Spleen (tissue), 11 donors: ENCODE measurements at regions not wholly inside any gene's neighbourhood (a gene's known extent, or its start where the extent isn't known, plus 50 kb on each side); places are given as distances from the start of the nearest gene placed in this dataset.

Source experiments
- DNase-seq: peaks from one replicate; pipeline ENCODE4 v3.0.0-alpha.2; 2020
- H3K27ac ChIP-seq, 8 donors: fragments of 200-600 bp; sonication (generic) in 7 of 8; 1 replicate in 4 of 8; 2 replicates in 4 of 8; pipeline versions ENCODE4 v1.5.0 to v1.8.0; 2016 to 2021; ENCODE audit warnings: inconsistent platforms in 4 of 8, mild to moderate bottlenecking in 4 of 8, moderate library complexity in 1 of 8
- H3K27me3 ChIP-seq, 7 donors: fragments of 200-600 bp; sonication (generic) in 6 of 7; replicated peaks in 1 of 7; 1 replicate in 4 of 7; 2 replicates in 3 of 7; pipeline versions ENCODE4 v1.5.0 to v1.8.0; 2016 to 2021; ENCODE audit warnings: inconsistent platforms in 3 of 7, mild to moderate bottlenecking in 1 of 7
- H3K36me3 ChIP-seq, 6 donors: fragments of 200-600 bp; sonication (generic) in 5 of 6; 1 replicate in 4 of 6; 2 replicates in 2 of 6; pipeline versions ENCODE4 v1.5.0 to v1.8.0; 2016 to 2021; ENCODE audit warnings: inconsistent platforms in 2 of 6
- H3K4me1 ChIP-seq, 6 donors: fragments of 200-600 bp; sonication (generic) in 5 of 6; 1 replicate in 3 of 6; 2 replicates in 3 of 6; pipeline versions ENCODE4 v1.5.0 to v1.8.0; 2016 to 2021; ENCODE audit warnings: inconsistent platforms in 3 of 6
- H3K4me3 ChIP-seq, 8 donors: fragments of 200-600 bp; sonication (generic) in 7 of 8; 1 replicate in 4 of 8; 2 replicates in 4 of 8; pipeline versions ENCODE4 v1.5.0 to v1.8.0; 2016 to 2021; ENCODE audit warnings: inconsistent platforms in 4 of 8, mild to moderate bottlenecking in 4 of 8, moderate library complexity in 2 of 8
- H3K9me3 ChIP-seq, 8 donors: fragments of 200-600 bp; sonication (generic) in 7 of 8; 1 replicate in 4 of 8; 2 replicates in 4 of 8; pipeline versions ENCODE4 v1.5.0 to v1.8.0; 2016 to 2021; ENCODE audit warnings: inconsistent platforms in 4 of 8
- POLR2A ChIP-seq, 3 donors: fragments of 450-650 bp; IDR thresholded peaks; one replicate each; pipeline ENCODE4 v1.5.1; 2017; ENCODE audit warnings: antibody characterized with exemption in 3 of 3, mild to moderate bottlenecking in 1 of 3
- POLR2AphosphoS5 ChIP-seq, 3 donors: sonication (generic); formaldehyde crosslinking; IDR thresholded peaks; one replicate each; pipeline ENCODE4 v1.5.1; 2017; ENCODE audit warnings: antibody characterized with exemption in 3 of 3
- WGBS, 5 donors: extraction: QIAGEN DNeasy Blood & Tissue Kit in 3 of 5; methylation state at CpG; one replicate each; pipeline versions ENCODE4 v1.1.5 to v1.1.7; 2013 to 2018; 5-methylcytosine and 5-hydroxymethylcytosine counted together
- intact Hi-C: fragments of 100-400 bp; cut with DNase I; formaldehyde crosslinking; loops from one replicate; pipeline ENCODE4 v1.15.0; 2023; ENCODE audit warnings: low total_unique reads
- TF ChIP-seq, protein P1 (sequence below), 11 experiments: fragments of 200-600 bp in 7 of 11; fragments of 450-650 bp in 4 of 11; sonication (generic) in 4 of 11; IDR thresholded peaks in 8 of 11; conservative IDR thresholded peaks in 3 of 11; 1 replicate in 7 of 11; 2 replicates in 4 of 11; pipeline versions ENCODE4 v1.4.0 to v1.8.0; 2016 to 2021; ENCODE audit warnings: antibody characterized with exemption in 11 of 11, inconsistent platforms in 4 of 11, mild to moderate bottlenecking in 1 of 11
- donor health status: healthy with polysubstance abuse.
- donor health status: DM: no; HTN: no; CAD: no; lungs with moderate emphysema.
- donor health status: DM: no; HTN: no; CAD: no.
- donor health status: Bipolar disorder and iron deficiency.
- donor health status: healthy.
- donor health status: DM: no; HTN: no; CAD: no.
- donor health status: DM: yes; HTN: yes; CAD: no.

DNA sequence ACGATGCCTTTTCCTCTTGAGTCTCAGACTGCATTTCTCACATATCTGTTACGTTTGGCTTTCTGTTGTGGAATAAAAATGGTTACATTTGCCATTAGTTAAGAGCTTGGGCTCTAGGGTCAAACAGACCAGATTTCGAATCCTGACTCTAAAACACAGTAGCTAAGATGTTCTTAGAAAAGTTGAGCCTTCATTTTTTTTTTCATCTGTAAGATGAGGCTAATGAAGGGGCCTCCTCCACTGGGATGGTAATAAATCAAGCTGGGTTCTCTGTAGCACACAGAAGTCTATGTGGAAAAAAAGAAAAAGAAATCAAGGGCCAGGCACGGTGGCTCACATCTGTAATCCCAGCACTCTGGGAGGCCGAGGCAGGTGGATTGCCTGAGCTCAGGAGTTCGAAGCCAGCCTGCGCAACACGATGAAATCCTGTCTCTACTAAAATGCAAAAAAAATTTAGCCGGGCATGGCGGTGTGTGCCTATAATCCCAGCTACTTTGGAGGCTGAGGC lies 49.9 kb upstream of the CAPRIN1 start:
- TF ChIP-seq POLR2AphosphoS5 (IDR thresholded peaks at IDR 0.05) = no peak
- TF ChIP-seq POLR2A (IDR thresholded peaks at IDR 0.05) = no peak
- TF ChIP-seq, protein P1, sequence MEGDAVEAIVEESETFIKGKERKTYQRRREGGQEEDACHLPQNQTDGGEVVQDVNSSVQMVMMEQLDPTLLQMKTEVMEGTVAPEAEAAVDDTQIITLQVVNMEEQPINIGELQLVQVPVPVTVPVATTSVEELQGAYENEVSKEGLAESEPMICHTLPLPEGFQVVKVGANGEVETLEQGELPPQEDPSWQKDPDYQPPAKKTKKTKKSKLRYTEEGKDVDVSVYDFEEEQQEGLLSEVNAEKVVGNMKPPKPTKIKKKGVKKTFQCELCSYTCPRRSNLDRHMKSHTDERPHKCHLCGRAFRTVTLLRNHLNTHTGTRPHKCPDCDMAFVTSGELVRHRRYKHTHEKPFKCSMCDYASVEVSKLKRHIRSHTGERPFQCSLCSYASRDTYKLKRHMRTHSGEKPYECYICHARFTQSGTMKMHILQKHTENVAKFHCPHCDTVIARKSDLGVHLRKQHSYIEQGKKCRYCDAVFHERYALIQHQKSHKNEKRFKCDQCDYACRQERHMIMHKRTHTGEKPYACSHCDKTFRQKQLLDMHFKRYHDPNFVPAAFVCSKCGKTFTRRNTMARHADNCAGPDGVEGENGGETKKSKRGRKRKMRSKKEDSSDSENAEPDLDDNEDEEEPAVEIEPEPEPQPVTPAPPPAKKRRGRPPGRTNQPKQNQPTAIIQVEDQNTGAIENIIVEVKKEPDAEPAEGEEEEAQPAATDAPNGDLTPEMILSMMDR (IDR thresholded peaks at IDR 0.05 in 8 of 11, conservative IDR thresholded peaks at IDR 0.05 in 3 of 11) = no peak
- no peak overlapping the region for H3K4me3 ChIP-seq
- no peak overlapping the region for H3K27ac ChIP-seq
- H3K4me1 ChIP-seq = peaks cover 4 to 12% (median 8%) of the 10 kb centered on the region in 6 donors
- intact Hi-C loops = no loop called here
- DNase-seq = no peak
- H3K36me3 ChIP-seq = no peaks in the 10 kb centered on the region
- H3K9me3 ChIP-seq = no peaks in the 10 kb centered on the region
- 76 to 88% (median 84%) methylated on average over 10 of the region's 10 CpGs for WGBS, 5 donors
- peaks cover 0 to 30% (median 0%) of the 10 kb centered on the region in 7 donors for H3K27me3 ChIP-seq

DNA sequence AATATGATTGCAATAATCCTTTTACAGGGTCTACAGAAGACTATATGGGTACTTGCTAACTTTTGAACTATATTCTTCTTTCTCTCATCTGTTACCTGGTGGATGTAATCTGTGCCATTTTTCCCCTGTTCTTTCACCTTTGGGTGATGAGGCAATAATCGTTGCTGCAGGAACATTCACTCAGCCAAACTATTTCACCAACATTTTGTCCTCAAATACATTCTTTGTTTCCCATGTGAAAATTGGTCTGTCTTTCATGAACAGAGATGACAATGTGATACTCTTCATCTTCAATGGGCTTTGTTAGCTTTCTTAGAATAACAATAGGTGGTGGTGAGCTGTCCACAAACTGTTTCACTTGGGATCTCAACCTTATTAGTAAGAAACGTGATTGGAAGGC lies 52.1 kb upstream of the CAPRIN1 start:
- Histone ChIP-seq H3K36me3 (no peaks in the 10 kb centered on the region), H3K4me3 (no peak overlapping the region), H3K4me1 (peaks cover 4 to 12% (median 8%) of the 10 kb centered on the region in 6 donors), H3K27me3 (peaks cover 0 to 29% (median 0%) of the 10 kb centered on the region in 7 donors), H3K9me3 (no peaks in the 10 kb centered on the region), H3K27ac (no peak overlapping the region)
- DNase-seq = no peak
- WGBS, 5 donors = 68 to 81% (median 73%) methylated on average over 2 of the region's 2 CpGs
- intact Hi-C loops = loop anchor here (5.0 kb wide), 1 partner anchor 363 kb away; no protein-coding TSS in a partner anchor
- TF ChIP-seq, protein P1 (IDR thresholded peaks at IDR 0.05 in 8 of 11, conservative IDR thresholded peaks at IDR 0.05 in 3 of 11) = no peak
- TF ChIP-seq POLR2A (IDR thresholded peaks at IDR 0.05) (no peak), POLR2AphosphoS5 (IDR thresholded peaks at IDR 0.05) (no peak)

DNA sequence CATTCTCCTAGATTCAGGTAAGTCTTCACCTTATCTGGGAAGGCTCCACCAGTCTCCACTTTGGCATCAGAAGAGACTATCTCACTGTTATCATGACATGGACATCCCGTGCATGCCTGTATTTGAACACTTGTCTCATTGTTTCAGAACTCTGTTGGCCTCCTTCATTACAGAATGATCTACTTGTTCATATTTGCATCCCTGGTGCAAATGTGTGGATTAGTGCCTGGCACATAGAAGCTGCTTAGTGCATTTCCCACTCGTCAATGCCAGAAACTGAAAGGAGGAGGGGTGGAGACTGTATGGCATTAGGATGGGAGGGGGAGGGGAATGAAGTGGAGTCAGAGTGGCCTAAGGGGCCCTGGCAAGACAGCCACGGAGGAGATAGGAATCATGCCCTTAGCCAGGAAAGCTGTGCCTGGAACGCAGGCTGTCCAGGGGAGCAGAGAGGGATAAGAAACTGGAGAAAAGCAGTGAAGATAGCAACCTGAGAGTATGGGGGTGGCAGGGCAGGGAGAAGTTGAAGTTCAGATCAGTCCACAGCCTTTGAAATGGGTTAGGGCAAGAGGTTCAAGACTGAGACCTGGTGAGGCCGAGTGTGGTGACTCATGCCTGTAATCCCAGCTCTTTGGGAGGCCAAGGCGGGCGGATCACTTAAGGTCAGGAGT lies 53.8 kb upstream of the CAPRIN1 start:
- Histone ChIP-seq H3K36me3 (no peaks in the 10 kb centered on the region), H3K27ac (no peak overlapping the region), H3K27me3 (peaks cover 0 to 29% (median 0%) of the 10 kb centered on the region in 7 donors), H3K4me3 (no peak overlapping the region), H3K9me3 (no peaks in the 10 kb centered on the region), H3K4me1 (peaks cover 4 to 12% (median 8%) of the 10 kb centered on the region in 6 donors)
- no peak for TF ChIP-seq POLR2A (IDR thresholded peaks at IDR 0.05)
- TF ChIP-seq POLR2AphosphoS5 (IDR thresholded peaks at IDR 0.05) = no peak
- 70 to 79% (median 75%) methylated on average over 7 of the region's 7 CpGs for WGBS, 5 donors
- intact Hi-C loops = loop anchor here (5.0 kb wide), 1 partner anchor 365 kb away; no protein-coding TSS in a partner anchor
- no peak for DNase-seq

DNA sequence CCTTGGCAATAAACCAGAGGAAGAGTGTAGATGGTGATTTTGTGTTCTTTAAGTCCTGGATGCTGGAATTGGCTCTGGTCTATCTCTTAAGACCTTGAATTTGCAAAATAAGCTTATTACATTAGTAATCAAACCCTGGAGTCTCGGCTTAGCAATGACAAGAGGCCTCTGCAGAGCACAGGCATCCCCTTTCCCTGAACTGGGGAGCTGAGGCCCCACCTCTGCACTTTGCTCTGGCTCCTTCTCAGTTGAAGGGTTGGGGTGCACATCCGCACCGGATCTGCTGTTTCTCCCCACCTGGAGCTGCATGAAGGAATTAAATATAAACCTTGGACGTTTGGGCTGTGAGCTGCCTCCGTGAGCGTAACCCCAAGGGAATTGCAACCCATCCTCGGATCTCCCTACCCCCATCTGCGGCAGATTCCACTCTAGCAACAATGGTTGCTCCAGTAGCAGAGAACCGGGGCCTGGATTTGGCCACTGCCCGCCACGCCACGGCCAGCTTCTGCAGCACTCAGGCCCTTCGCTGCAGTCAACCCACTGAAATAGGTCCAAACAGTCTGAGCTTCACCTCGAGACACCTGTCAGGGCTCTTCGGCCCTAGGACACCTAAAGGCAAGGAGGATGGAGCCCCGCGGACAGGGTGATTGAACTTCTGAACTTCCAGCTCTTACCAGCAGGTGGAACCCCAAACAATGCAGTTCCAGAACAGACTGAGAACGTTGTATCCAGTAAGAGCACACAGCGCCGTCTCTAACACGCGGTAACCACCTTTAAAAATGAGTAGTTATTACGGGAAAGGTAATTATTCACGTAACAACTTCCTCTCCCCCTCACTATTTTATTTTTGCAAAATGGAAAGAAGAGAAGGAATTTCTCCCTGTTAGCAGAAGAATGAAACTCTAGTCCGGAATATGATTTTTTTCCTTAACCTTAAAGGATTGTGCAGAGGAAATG lies 54.8 kb upstream of the CAPRIN1 start:
- intact Hi-C loops = loop anchor here (5.0 kb wide), 1 partner anchor 366 kb away; no protein-coding TSS in a partner anchor
- DNase-seq = peak; percentile 82
- H3K4me3 ChIP-seq = peak overlapping the region in 1 of 8 donors; percentile 7

More for the DNA sequence above, 54.8 kb upstream of the CAPRIN1 start:
- H3K27ac ChIP-seq = no peak overlapping the region
- TF ChIP-seq POLR2AphosphoS5 (IDR thresholded peaks at IDR 0.05) (peak in 1 of 3 donors; percentile 53), POLR2A (IDR thresholded peaks at IDR 0.05) (no peak)
- TF ChIP-seq, protein P1 (IDR thresholded peaks at IDR 0.05 in 8 of 11, conservative IDR thresholded peaks at IDR 0.05 in 3 of 11) = peak; percentile 62 to 89 (median 83)
- no peaks in the 10 kb centered on the region for H3K36me3 ChIP-seq
- 18 to 29% (median 24%) methylated on average over 21 to 25 of the region's 25 CpGs for WGBS, 5 donors
- peaks cover 4 to 12% (median 8%) of the 10 kb centered on the region in 6 donors for H3K4me1 ChIP-seq
- peaks cover 0 to 29% (median 0%) of the 10 kb centered on the region in 7 donors for H3K27me3 ChIP-seq
- no peaks in the 10 kb centered on the region for H3K9me3 ChIP-seq
